NOMO-1 (cell line): ENCODE measurements at regions not wholly inside any gene's neighbourhood (a gene's known extent, or its start where the extent isn't known, plus 50 kb on each side); places are given as distances from the start of the nearest gene placed in this dataset.

Experiments
- DNase-seq, 2 experiments: peaks; one replicate each; lab custom pipeline; 2025; ENCODE audit not compliant: unreplicated experiment in 2 of 2; lab: John Stamatoyannopoulos, UW

DNA sequence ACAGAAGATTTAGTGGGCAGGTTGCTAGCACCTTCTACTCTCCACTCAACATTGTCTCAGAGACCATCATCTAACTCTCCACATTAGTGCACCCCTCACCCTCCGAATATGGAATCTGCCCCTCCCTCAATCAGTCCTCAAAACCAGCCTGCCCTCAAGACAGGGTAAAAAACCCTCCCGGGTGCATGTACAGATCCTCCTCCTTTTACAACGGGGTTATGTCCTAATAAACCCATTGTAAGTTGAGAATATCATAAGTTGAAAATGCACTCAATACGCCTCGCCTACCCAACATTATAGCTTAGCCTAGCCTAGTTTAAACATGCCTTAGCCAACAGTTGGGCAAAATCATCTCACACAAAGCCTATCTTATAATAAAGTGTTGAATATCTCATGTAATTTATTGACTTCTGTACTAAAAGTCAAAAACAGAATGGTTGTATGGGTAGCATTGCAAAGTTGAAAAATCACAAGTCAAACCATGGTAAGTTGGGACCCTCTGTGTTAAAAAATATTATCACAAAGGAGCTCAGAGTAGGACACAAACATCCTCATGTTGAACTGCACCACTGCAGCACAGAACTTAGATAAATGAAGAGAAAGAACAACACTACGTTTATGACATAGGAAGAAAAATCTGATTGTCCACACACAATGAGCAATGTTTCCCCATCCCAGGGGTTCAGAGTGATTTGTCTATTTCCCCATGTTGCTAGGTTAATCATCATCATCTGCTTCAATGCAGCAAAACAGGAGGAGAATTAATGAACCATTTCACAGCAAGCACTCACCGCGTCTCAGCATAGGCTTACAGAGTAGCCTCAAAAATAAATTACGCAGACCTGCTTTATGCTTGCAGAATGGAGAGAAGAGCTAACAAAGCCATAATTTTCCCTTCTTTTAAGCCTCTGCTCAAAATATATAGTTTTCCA is 184.1 kb upstream of the ARL4C start:
- no peak for DNase-seq

DNA sequence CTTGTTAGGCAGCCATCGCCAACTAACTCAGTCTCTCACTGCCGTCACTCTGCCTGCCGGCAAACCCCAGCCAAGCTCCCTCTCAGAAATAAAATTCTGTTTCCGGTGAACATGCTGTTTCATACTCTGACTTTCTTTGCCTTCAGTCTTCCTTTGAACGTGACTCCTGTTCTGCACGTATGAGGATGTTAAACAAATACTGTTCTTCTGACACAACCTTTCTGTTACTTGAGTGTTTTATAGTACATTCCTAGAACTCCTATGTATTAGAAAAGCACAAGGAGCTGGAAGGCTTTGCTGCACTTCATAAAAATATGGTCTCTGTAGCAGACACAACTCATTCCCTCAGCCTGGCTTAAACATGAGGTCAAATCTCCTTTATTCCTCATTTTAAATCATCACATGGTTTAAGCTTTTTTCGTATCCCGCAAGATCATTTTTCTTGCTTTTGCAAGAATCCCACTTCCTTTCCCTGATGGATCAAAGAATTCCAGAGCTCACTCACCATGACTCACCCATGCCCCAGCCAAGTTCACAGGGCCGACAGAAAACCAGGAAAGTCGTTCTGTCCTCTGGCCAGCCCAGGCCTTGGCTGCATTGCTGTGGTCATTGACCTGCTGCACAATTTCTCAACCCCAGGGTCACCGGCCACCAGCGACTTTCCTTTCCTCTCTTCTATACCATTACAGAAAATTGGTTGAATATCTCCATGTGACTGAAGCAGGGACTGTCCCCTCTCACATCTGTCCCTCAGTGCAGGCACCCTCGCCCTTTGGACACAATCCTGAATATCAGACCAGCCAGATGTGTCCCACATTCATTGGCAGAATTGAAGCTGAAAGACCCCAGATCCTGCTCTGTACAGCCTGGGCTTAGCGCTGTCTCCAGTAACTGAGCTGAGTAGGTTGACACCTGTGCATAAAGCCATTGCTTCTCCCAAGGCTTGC is 183.1 kb upstream of the ARL4C start:
- no peak for DNase-seq

DNA sequence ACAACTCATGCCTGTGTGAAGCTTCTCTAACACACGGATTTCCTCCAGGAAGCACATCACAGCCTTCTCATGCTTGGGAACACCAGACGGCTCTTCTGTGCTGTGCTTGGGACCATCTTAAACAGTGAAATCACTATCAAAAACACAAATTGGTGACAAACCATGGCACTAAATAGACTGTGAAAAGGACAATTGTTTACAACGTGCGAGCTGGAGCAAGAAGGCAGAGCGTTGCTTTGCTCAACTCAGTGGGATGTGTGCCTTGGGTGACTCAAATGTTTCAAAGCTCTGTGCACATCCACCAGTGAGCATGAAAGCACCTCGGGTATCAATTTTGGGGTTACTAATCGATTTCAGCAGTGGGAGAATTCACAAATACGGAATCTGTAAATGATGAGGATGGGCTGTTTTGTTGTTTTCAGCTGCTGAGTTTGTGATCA is 182.4 kb upstream of the ARL4C start:
- DNase-seq = no peak

DNA sequence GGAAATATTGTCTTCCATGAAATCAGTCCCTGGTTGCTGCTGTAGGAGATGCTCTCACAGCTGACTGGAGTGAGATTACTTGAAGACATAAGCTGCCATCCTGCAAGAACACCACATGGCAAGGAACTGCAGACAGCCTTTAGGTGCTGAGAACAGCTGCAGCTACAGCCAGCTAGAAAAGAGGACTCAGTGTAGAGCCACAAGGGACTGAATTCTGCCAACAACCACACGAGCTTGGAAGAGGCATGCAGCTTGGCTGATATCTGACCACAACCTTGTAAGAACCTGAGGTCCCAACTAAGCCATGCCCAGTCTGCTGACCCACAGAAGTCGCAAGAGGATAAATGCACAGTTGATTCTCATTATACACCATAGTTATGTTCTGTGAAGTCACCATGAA is 181.8 kb upstream of the ARL4C start:
- no peak for DNase-seq

DNA sequence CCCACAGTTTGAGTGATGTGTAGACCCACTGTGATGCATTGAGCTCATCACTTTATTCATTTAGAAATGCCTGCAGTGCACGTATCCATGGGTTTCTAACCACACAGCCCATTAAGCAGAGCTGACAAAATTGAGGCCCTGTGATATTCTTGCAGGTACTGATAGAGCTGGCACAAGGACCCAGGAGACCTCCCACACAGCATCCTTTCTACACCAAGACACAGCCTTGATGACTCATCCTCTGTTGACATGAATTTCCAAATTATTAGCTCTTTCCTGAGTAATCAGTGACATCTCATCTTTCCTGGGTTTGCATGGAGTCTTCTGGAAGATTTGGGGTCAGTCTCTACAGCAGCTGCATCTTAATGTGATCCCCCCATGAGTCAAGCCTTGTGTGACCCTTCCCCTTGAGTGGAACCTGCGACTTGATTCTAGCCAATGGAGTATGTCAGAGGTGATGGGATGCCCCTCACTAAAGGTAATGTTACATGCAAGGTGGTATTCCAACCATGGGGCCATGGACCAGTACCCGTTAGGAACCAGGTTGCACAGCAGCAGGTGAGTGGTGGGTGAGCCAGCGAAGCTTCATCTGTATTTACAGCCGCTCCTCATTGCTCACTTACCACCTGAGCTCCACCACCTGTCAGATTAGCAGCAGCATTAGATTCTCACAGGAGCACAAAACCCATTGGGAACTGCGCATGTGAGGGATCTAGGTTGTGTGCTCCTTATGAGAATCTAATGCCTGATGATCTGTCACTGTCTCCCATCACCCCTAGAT is 181.1 kb upstream of the ARL4C start:
- no peak for DNase-seq

DNA sequence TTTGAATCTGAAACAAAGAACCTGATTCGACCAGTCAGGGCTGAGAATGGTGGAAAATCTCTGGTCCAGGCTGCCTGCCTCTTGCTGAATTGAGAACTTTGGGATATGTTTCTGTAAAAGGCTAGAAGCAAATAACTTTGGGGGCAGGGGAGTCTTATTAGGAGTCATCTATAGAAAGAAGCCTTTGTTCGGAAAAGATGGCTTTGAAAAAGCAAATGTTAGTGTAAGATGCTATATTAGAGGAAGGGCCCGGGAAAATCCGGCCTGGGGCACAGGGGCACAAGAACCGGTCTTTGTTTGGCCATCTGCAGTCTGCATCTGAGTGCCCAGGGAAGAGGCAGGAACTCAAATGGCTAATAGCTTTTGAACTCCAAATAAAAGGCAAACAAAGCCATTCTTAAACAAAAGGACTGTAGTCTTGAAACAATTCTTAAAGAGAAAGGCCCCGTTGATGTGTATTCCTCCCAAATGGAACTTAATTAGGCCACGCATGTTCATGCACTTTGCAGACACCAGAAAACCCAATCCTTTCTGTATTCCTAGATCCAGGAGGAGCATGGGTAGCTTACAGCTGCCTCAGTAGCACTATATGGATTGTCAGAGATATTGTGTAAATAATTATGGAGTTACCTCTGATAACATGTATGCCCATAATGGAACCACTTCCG is 180.0 kb upstream of the ARL4C start:
- no peak for DNase-seq

DNA sequence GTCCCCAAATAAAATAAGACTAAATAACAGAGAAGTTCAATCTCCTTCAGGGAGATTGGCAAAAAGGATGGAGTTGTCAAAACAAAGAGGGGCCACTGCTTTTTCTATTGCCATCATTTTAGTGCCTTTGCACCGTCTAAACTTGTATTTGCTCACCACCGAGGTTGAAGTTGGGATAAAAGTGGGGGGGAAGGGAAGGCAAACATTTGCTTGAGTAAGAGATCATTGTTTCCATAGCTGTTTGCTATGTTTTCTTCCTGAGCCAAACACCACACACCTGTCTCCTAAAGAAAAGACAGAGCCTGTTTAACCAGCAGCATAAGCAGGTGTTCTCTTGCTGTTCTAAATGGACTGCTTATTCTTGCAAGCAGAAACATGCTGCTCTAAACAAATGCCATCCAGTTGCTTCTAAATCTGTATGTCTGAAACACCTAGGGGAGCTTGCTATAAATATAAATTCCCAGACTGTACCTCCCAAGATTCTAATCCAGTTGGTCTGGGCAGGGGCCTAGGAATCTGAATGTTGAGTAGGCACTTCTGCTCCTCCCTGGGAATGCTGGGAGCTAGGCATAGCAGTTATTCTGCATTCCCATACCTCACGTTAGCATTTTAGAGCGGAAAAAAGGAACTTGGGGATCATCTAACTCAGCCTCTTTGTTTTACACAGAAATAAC is 179.4 kb upstream of the ARL4C start:
- DNase-seq = no peak

DNA sequence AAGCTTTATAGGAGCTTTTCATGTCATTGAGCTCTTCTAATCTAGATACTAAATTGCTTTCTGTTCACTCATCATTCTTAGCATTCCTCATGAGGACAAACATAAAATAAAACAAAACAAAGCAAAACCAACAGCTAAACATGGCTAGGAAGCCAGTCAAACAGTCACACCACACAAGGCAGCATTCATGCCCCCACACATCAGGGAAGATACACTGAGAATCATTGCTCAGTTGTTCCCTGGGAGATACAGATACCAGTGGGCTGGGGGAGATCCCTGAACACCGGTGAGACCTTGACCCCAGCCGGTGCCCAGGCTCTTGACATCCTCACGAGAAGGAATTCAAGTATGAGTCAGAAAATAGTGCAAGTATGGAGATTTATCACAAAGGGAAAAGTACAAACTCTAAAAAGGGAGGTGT is 177.9 kb upstream of the ARL4C start:
- no peak for DNase-seq

DNA sequence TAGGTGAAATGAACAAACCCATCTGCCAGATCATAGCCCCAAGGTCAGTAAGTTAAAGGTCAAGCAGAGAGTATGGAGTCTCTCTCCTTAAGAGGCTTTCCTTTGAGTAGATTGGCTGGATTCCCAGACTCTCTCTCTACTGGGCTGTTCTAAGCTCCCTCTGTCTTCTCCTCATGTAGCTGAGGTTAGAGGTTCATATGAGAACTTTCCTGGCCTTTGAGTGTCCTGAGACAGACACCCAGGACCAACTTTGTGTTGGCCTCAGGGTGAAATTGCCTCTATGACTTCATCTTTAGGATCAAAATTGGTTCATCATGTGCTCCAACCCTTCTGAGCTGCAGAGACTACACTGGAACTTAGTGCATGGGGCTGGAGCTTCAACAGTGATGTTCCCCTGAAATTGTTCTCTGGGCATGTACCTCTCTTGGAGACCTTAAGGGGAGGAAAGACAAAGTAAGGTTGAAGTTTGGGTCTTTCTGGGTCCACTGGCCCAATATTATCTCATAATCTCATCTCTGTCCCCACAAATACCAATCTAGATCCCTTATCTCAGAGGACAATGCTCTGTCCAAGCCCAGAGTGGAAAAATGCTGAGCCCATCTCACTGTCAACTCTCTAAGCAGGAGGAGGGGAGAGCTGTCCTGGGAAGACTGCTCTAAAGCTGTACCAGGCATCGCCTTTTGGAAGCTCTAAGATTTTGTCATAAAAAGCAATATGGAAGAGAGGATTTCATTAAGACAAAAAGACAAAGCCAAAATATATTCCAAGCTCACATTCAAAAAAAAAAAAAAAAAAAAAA is 177.3 kb upstream of the ARL4C start:
- no peak for DNase-seq

DNA sequence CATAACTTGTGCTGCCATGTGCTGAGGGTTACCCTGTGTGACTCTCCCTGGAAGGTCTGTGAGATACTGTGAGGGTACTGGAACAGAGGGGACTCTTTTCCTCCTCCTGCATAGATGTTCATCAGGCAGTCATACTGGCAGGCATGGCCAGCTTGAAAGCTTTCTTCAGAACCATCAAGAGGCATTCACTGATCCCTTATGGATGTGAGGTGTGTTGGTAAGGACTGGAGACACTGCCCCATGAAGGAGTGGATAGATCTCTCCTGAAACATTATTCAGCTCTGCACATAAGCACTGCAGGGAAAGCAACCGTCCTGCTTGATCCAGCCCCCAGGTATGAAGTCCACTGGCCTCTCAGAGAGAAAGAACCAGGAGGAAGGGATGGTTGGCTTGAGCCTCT is 176.6 kb upstream of the ARL4C start:
- DNase-seq = no peak

DNA sequence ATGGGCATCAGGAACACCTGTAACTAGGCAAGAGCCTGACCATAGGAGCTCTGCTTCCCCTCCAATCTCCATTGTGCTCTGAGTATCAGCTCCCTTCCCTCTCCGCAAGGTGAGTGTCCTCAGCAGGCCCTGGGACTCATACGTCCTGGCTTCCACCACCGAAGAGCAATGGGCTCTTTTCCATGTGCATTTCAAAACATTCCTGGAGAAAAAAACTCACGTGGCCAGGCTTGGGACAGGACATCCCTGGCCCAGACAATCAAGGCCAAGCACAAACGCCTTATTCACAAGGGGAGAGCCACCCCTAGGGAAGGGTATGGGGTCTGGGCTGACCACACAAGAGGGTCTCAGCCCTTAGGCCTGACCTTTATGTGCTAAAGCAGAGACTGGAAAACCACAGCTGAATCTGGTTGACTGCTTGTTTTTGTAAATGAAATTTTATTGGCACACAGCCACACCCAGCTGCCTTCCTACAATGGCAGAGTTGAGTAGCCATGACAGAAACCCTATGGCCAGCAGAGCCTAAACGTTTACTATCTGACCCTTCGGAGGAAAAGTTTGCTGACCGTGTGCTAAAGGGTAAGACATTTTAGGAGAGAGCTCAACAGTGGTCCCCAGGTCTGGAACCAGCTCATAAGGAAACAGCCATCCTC is 175.7 kb upstream of the ARL4C start:
- DNase-seq = no peak

DNA sequence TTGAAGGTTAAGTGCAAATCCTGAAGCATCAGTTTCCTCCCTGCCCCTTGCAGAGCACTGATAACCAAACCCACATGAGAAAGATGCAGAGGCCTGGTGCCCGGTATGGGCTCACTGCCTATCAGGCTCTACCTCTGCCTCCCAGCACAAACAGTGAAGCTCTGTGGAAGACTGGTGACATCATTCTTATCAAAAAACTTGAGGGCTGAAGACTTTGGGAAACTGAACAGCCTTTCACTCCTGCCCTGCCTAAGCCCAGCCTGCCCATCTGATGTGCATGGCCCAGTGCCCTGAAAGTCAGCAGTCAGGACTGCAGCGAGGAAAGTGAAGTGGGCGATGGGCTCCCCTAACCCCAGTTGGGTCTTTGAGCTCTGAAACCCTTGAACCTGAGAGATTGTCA is 174.8 kb upstream of the ARL4C start:
- DNase-seq = no peak

DNA sequence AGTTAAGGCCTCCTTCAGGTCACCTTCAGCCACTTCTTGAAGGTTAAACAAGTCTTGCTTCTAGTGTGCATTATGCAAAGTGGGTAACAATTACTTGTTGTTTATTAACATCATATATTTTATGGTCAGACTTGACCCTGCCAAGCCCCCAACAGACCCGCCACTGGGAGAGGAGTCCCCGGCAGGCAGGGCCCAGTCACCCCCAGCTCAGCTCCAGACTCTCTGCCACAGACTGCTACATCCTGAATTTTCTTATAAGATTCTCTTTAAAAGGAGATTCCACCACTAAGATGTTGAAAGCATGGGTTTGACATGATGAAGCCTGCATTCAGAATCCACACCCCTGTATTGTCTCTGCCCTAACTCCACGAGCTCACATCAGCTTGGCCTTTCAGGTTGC is 174.3 kb upstream of the ARL4C start:
- no peak for DNase-seq

DNA sequence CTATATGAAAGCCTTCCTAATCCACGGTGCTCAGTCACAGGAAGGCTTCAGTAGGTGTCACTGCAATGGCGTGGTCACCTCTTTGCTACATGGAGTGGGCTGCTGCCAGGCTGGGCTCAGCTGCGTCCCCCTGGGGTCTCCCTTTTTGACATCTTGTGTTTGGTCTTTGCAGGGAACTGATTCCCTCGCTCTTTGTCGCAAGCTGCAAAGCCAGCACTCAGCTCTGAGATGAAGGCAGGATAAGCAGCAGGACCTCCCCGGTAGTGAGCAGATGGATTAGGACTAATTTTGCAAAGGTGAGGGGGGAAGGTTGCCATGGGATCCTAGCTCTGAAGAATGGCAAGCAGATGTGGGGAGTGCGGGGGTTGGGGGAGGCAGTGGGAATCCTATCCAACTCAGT is 173.9 kb upstream of the ARL4C start:
- no peak for DNase-seq

DNA sequence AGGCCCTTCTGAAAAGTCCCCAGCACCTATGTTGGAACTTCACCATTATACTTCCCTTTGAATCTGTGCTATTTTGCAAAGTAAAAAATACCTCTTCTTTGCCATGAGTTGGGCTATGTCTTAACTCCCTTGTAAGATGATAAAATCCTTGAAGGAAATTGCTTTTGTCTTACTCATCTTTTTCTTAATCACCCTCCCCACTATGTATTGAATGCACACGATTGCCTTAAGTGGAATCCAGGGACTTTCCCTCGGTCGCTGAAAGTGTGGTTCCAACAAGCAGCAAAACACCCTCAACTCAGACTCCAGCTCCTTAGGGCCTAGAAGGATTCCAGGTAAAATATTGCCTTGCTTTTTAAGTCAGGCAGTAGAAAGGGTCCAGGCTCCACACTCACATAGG is 173.2 kb upstream of the ARL4C start:
- DNase-seq = no peak

DNA sequence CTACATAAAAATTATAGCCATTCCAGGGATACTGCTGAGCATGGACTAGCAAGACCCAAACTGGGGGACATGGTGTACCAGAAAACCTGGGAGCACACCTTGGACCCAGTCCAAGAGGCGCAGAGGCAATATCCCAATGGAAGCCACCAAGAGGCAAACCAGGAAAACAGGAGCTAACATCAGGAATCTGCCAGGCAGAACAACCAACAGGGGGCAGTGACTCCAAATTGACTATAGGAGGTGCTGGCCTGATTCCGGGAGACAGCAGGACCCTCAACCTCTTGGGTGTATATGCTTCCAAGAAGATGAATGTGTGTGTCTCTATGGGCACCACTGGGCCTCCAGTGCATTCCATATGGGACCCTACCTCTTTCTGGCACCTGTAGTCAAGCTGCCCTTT is 172.7 kb upstream of the ARL4C start:
- no peak for DNase-seq

DNA sequence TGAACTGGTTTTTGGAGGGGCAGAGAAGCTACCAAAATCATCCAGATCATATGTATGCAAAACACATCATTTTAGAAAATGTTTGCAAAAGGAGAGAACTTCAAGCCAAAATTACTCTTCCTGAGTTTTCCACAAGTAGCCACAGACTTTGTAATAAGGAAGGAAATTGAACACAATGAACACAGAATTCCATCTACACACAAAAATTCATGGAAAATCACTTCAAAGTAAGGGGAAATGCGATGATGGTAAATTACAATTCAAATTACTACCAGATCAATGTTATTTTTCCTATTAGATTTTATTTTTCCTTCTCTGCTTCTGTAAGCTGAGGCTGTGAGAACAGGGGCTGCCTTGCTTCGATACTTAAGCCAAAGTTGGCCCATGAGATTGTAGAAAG is 172.1 kb upstream of the ARL4C start:
- DNase-seq = no peak

DNA sequence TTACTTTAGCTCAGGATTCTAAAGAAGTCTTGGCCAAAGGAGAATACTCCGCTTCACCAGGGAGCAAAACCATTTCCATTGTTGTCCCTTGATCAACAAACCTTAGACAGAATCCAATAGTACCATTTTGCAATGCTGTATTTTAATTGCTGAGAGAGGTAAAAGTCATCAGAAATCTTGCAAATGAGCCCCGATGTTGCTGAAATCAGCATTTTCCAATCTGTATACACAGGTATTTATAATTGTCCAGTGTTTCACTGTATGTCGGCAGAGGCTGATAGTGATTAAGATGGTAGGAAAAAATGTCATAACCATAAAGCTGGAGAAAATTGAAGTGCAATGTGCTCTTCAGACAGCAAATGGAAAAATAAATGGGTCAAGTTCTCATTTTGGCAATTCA is 170.0 kb upstream of the ARL4C start:
- no peak for DNase-seq

DNA sequence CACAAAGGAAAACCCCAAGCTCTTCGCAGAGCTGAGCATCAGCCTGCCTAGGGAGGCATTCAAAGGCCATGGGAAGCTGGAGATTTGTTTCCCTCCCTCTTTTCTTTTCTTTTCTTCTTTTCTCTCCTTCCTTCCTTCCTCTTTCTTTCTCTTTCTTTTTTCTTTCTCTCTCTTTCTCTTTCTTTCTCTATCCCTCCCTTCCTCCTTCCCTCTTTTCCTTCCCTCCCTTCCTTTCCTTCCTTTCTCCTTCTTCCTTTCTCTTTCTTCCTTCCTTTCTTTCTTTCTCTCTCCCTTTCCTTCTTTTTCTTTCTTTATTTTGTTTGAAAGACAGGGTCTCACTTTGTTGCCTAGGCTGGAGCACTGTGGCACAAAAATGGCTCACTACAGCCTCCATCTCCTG is 168.4 kb upstream of the ARL4C start:
- DNase-seq = no peak
